ENCODE measurements at regions not wholly inside any gene's neighbourhood (a gene's known extent, or its start where the extent isn't known, plus 50 kb on each side); places are given as distances from the start of the nearest gene placed in this dataset.

- no peak overlapping the region for H3K27ac ChIP-seq
- TF ChIP-seq FOXP2 (optimal IDR thresholded peaks at IDR 0.05; ENCODE audit: control extremely low read depth, extremely low read length, insufficient read depth): no peak
- no peak for TF ChIP-seq POLR2AphosphoS5 (IDR thresholded peaks at IDR 0.05; ENCODE audit: borderline replicate concordance, low read depth, low read length)
- no peak for TF ChIP-seq EZH2 (IDR thresholded peaks at IDR 0.05)
Observed at GRCh38 chr3:176766862-176767261, 430.4 kb downstream of the TBL1XR1 start.

GRCh38 chr3:176765382-176765900, 431.8 kb downstream of the TBL1XR1 start:
- Histone ChIP-seq H3K4me3 (no peak overlapping the region), H3K27ac (no peak overlapping the region), H3K9ac (ENCODE audit: insufficient read length) (no peak overlapping the region), H3K36me3 (ENCODE audit: insufficient read depth, low read length) (no peaks in the 10 kb centered on the region; the same call in 1 of the 2 replicates), H3K9me3 (ENCODE audit: low read depth, low read length) (peaks cover 10% of the 10 kb centered on the region)
- DNase-seq (ENCODE audit: low read depth, low spot score): no peak
- TF ChIP-seq EZH2 (IDR thresholded peaks at IDR 0.05) (no peak), FOXP2 (optimal IDR thresholded peaks at IDR 0.05; ENCODE audit: control extremely low read depth, extremely low read length, insufficient read depth) (no peak), POLR2AphosphoS5 (IDR thresholded peaks at IDR 0.05; ENCODE audit: borderline replicate concordance, low read depth, low read length) (no peak)

More at GRCh38 chr3:176766862-176767261, 430.4 kb downstream of the TBL1XR1 start:
- H3K9me3 ChIP-seq (ENCODE audit: low read depth, low read length): peaks cover 10% of the 10 kb centered on the region
- H3K9ac ChIP-seq (ENCODE audit: insufficient read length): no peak overlapping the region
- H3K4me3 ChIP-seq: no peak overlapping the region
- no peak for DNase-seq (ENCODE audit: low read depth, low spot score)
- H3K36me3 ChIP-seq (ENCODE audit: insufficient read depth, low read length): no peaks in the 10 kb centered on the region; the same call in 1 of the 2 replicates

DNA sequence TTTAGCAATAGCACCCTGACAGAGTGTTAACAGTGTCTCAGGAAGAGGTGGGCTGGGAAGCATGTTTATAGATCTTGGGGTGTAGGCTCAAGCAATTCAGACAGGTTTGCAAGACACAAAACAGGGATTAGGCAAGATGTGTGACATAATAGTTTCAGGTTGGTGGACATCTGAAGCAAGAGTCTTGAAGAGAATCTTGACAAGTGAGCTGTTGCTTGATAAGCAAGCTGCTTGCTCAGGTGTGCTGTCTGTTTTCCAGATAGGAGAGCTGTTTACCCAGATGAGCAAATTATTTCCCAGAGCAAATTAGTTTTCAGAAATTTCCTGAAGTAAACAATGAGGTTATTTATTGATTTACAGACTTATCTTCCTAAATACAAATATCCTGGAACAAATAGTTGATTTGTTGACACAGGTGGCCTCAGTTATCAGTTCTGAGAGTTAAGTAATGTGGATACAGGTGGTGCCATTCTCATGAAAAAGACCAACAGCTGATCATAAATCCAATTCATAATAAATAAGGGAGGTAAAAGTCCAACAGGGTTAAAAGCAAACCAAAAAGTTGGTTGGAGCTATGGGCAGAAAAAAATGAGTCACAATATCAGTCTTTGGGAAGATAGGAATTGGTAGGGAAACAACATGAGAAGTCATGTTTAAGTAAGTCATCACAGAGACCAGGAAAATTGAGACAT, 437.3 kb downstream of the TBL1XR1 start:
- Histone ChIP-seq H3K36me3 (ENCODE audit: insufficient read depth, low read length) (no peaks in the 10 kb centered on the region; the same call in 1 of the 2 replicates), H3K9me3 (ENCODE audit: low read depth, low read length) (peaks cover 10% of the 10 kb centered on the region), H3K27ac (no peak overlapping the region), H3K9ac (ENCODE audit: insufficient read length) (no peak overlapping the region), H3K4me3 (no peak overlapping the region)
- TF ChIP-seq FOXP2 (optimal IDR thresholded peaks at IDR 0.05; ENCODE audit: control extremely low read depth, extremely low read length, insufficient read depth): no peak
- no peak for DNase-seq (ENCODE audit: low read depth, low spot score)

DNA sequence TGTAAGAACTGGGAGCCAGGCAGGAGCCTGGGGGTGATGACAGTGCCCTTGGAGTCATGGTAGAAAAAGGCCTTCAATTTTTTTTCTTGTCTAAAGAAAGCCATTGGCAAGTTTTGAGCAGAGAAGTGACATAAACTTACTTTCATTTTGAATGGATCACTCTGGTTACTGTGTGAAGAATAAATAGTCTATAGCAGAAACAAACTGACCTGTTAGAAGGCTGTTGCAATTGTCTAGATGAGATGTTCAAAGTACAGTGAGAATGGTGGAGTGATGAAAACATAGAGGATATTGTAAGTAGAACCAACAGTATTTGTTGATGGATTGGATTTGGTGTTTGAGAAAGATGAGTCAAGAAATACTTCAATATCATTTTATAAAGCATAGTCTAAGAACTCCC, 439.9 kb downstream of the TBL1XR1 start:
- DNase-seq (ENCODE audit: low read depth, low spot score): no peak
- no peak overlapping the region for H3K9ac ChIP-seq (ENCODE audit: insufficient read length)
- no peak overlapping the region for H3K27ac ChIP-seq
- TF ChIP-seq FOXP2 (optimal IDR thresholded peaks at IDR 0.05; ENCODE audit: control extremely low read depth, extremely low read length, insufficient read depth): no peak
- TF ChIP-seq POLR2AphosphoS5 (IDR thresholded peaks at IDR 0.05; ENCODE audit: borderline replicate concordance, low read depth, low read length): no peak
- TF ChIP-seq EZH2 (IDR thresholded peaks at IDR 0.05): no peak
- H3K36me3 ChIP-seq (ENCODE audit: insufficient read depth, low read length): no peaks in the 10 kb centered on the region
- no peak overlapping the region for H3K4me3 ChIP-seq
- H3K9me3 ChIP-seq (ENCODE audit: low read depth, low read length): no peaks in the 10 kb centered on the region

DNA sequence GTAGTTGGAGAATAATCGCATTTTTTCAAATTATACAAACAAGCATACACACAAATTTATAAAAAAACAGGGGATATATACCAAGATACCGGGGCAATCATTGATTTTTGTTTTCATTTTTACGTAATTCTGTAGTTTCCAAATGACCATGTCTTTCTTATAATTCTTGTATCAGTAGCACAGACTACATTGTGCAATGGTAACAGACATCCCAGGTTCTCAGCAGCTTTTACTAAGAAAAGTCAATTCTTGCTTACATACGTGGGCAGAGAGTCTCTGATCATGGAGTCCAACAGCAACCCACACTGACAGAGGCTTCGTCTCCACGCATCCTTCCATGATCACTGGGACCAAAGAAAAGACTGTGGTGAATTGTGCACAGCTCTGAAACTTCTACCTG, 441.3 kb downstream of the TBL1XR1 start:
- no peak overlapping the region for H3K4me3 ChIP-seq
- no peak overlapping the region for H3K27ac ChIP-seq
- H3K36me3 ChIP-seq (ENCODE audit: insufficient read depth, low read length): no peaks in the 10 kb centered on the region
- no peak overlapping the region for H3K9ac ChIP-seq (ENCODE audit: insufficient read length)
- TF ChIP-seq POLR2AphosphoS5 (IDR thresholded peaks at IDR 0.05; ENCODE audit: borderline replicate concordance, low read depth, low read length) (no peak), FOXP2 (optimal IDR thresholded peaks at IDR 0.05; ENCODE audit: control extremely low read depth, extremely low read length, insufficient read depth) (no peak), EZH2 (IDR thresholded peaks at IDR 0.05) (no peak)
- H3K9me3 ChIP-seq (ENCODE audit: low read depth, low read length): no peaks in the 10 kb centered on the region
- no peak for DNase-seq (ENCODE audit: low read depth, low spot score)

- H3K36me3 ChIP-seq (ENCODE audit: insufficient read depth, low read length): no peaks in the 10 kb centered on the region
- no peak overlapping the region for H3K4me3 ChIP-seq
- no peak overlapping the region for H3K9ac ChIP-seq (ENCODE audit: insufficient read length)
- H3K9me3 ChIP-seq (ENCODE audit: low read depth, low read length): no peaks in the 10 kb centered on the region
- TF ChIP-seq EZH2 (IDR thresholded peaks at IDR 0.05): no peak
- no peak for TF ChIP-seq FOXP2 (optimal IDR thresholded peaks at IDR 0.05; ENCODE audit: control extremely low read depth, extremely low read length, insufficient read depth)
- no peak for TF ChIP-seq POLR2AphosphoS5 (IDR thresholded peaks at IDR 0.05; ENCODE audit: borderline replicate concordance, low read depth, low read length)
- no peak overlapping the region for H3K27ac ChIP-seq
- no peak for DNase-seq (ENCODE audit: low read depth, low spot score)
Observed at GRCh38 chr3:176755552-176755951, 441.7 kb downstream of the TBL1XR1 start.

- Histone ChIP-seq H3K36me3 (ENCODE audit: insufficient read depth, low read length) (no peaks in the 10 kb centered on the region), H3K9ac (ENCODE audit: insufficient read length) (no peak overlapping the region), H3K4me3 (no peak overlapping the region), H3K27ac (no peak overlapping the region), H3K9me3 (ENCODE audit: low read depth, low read length) (no peaks in the 10 kb centered on the region)
- DNase-seq (ENCODE audit: low read depth, low spot score): no peak
- TF ChIP-seq FOXP2 (optimal IDR thresholded peaks at IDR 0.05; ENCODE audit: control extremely low read depth, extremely low read length, insufficient read depth) (no peak), POLR2AphosphoS5 (IDR thresholded peaks at IDR 0.05; ENCODE audit: borderline replicate concordance, low read depth, low read length) (no peak), EZH2 (IDR thresholded peaks at IDR 0.05) (no peak)
Observed at GRCh38 chr3:176741664-176742047, 455.6 kb downstream of the TBL1XR1 start.

DNA sequence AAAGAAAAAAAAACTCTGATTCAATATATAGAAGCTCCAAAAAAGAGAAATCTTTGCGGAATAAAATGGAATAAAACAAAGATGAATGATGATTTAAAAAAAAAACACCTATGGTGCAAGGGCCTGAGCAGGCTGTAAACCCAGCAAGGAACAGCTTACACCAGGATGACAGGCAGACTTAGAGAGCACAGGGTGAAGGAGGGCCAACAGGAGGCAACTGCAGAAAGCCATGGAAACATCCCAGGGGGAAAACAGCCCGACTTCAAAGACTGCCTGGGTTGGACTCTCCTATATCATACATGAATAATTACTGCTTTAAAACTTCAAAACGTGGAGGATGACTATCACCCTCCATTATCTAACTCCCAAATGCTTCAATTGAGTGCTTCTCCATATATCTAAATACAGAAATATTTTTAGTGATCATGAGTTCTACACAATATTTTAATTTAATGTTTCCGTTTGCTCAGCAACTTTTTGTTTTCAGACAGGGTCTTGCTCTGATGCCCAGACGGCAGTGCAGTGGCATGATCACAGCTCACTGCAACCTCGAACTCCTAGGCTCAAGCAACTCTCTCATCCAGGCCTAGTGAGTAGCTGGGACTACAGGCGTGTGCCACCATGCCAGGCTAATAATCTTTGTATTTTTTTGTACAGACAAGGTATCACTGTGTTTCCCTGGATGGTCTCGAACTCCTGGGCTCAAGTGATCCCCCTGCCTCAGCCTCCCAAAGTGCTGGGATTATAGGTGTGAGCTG, 456.2 kb downstream of the TBL1XR1 start:
- H3K27ac ChIP-seq: no peak overlapping the region
- no peaks in the 10 kb centered on the region for H3K9me3 ChIP-seq (ENCODE audit: low read depth, low read length)
- H3K4me3 ChIP-seq: no peak overlapping the region
- no peak for DNase-seq (ENCODE audit: low read depth, low spot score)
- no peaks in the 10 kb centered on the region for H3K36me3 ChIP-seq (ENCODE audit: insufficient read depth, low read length)
- H3K9ac ChIP-seq (ENCODE audit: insufficient read length): no peak overlapping the region
- no peak for TF ChIP-seq FOXP2 (optimal IDR thresholded peaks at IDR 0.05; ENCODE audit: control extremely low read depth, extremely low read length, insufficient read depth)
- TF ChIP-seq POLR2AphosphoS5 (IDR thresholded peaks at IDR 0.05; ENCODE audit: borderline replicate concordance, low read depth, low read length): no peak
- TF ChIP-seq EZH2 (IDR thresholded peaks at IDR 0.05): no peak
